HG02938 (cell line): ENCODE measurements at regions not wholly inside any gene's neighbourhood (a gene's known extent, or its start where the extent isn't known, plus 50 kb on each side); places are given as distances from the start of the nearest gene placed in this dataset.

Experiments used
- ATAC-seq: cut with Tn5 transposase; IDR thresholded peaks from one replicate; pipeline ENCODE4 v1.9.1; 2021; ENCODE audit warnings: mild to moderate bottlenecking, moderate library complexity; ENCODE audit not compliant: unreplicated experiment

DNA sequence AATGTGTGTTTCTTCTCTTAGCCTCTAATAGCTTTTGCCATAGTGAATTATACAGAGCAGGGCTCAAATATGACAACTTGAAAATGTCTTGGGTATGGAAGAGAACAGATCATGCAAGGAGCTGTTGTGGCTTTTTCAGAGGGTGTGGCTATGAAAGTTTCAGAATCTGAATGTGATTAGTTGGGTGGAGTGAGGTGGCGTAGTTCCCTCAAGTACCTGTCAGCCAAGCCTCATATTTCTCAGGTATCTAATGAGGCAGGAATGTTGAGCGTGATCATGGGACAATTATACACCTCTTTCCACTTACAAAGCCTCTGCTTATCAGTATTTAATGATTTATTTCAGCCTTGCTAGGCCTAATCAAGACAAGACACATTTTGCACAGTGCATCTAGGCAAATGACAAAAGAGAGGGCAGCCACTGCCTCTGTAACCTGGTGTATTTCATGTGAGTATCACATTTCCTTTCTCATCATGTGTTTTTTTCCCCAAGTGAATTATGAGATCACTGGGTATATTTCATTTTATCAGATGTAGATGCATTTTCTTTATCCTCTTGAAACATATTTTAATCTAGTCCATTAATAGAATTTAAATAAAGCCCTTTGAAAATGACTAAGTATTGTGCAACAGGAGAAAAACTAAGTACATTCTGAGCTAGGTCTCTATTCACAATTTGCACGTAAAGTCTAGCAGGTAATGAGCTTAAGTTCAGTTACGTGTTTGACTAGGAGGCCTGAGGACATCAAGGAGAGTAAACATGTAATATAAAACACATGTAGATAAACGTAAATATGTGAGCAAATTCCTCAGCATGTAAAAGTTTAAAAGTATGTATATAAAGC lies 644.4 kb upstream of the IGFBP3 start:
- ATAC-seq = no peak

- ATAC-seq = no peak
These were observed 638.2 kb upstream of the IGFBP3 start for GRCh38 chr7:46559194-46559832.

- no peak for ATAC-seq
These were observed 637.6 kb upstream of the IGFBP3 start for GRCh38 chr7:46558482-46559193.

- no peak for ATAC-seq
These were observed 636.7 kb upstream of the IGFBP3 start for GRCh38 chr7:46557781-46558180.

GRCh38 chr7:46557295-46557711 lies 636.2 kb upstream of the IGFBP3 start:
- ATAC-seq = no peak

- no peak for ATAC-seq
These were observed 633.8 kb upstream of the IGFBP3 start for GRCh38 chr7:46554688-46555422.

DNA sequence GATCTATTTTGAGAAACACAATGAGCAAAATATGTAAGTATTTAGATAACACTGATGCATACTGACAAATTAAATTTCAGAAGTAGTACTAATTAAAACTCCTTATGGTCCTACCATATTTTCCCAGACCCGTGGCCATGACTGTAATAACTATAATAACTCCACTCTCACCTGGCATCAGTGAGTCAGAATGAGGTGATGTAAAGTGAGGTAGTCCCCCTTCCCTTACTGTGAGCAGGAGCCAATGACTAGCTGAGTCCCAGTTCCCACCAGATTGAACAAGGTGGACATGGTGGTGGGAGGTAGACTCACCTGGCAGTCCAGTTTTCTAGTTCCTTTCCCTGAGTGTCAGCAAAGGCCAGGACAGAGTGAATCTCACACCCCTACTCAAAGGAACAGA lies 630.5 kb upstream of the IGFBP3 start:
- ATAC-seq = no peak

DNA sequence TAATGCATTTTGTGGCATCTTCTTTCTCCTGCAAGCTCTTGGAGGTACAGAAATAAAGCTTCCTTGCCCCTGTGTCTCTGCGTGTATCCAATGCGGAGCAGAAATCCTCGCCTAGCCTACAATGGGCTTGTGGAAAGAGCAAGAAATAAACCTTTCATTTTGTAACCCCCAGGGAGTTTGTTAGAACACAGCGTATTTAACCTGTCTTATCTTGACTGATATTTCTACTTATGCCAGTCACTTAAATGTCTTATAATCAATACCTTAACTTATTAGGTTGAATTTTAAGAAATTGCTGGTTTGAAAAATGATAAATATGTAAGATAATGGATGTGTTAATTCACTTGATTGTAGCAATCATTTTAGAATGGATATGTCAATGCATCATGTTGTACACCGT lies 629.8 kb upstream of the IGFBP3 start:
- ATAC-seq = no peak

DNA sequence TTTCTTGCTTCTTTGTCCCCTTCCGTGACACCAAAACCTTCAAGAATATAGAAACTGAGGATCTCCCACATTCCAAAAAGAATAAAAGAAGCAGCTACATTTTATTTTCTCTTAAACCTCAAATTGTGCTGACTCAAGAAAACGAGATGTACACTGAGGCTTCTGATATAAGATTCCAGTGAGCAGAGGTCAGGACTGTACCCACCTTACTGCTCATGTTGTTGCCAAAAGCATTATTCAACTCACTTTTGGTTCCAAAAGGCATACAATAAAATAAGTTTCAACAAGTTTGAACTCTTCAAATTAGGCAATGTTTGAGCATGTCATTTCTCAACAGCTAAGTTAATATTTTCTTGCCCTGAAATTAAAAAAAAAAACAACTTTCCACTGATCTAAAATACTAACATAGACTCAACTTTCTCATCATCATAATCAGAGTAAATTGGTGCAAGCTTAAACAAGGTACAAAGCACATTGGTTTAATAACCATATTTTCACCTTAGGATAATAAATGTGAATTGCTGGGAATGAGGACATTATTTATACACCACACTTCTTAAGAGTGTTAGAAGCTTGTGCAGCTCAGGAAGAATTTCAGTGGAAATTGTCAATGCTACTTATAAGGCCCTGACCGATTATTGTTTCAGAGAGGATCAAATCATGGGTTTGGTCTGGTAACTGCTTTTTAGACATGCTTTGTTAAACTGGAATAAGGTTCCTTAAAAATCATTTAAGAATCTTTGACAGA lies 629.0 kb upstream of the IGFBP3 start:
- ATAC-seq = no peak

- ATAC-seq = no peak
These were observed 628.3 kb upstream of the IGFBP3 start for GRCh38 chr7:46549347-46549746.

DNA sequence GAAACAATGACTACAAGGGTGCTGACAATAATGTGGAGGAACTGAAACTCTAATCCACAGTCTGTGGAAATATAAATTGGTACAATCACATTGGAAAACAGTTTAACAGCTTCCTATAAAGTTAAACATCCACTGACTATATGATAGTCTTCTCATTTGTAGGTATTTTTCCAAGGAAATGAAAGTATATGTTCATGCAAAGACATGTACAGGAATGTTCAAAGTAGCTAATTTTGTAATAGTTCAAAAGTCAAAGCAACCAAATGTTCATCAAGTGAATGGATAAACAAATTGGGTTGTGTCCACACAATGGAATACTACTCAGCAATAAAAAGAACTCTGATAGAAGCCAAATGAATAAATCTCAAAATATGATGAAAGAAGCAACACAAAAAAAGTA lies 626.0 kb upstream of the IGFBP3 start:
- no peak for ATAC-seq

GRCh38 chr7:46545790-46546189 lies 624.7 kb upstream of the IGFBP3 start:
- ATAC-seq = no peak

- no peak for ATAC-seq
These were observed 623.4 kb upstream of the IGFBP3 start for GRCh38 chr7:46544396-46545008.

DNA sequence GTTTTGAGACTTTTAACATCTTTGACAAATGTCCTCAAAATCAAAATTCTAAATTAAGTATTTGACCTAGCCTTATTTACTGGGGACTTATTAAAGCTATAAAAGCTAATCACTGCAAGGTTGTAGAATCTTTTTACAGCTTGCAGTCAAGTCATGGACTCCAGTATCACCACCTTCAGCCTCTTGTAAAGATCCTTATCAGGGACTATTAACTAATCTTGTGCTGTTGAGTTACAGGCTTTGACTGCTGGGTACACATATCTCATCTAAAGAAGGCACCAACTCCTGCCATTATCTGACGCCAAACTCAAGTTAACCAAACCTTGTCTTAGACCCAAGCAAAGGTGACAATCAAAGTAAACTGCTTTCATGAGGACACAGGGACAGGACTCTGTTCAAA lies 621.0 kb upstream of the IGFBP3 start:
- no peak for ATAC-seq

- ATAC-seq = no peak
These were observed 618.9 kb upstream of the IGFBP3 start for GRCh38 chr7:46539892-46540483.

DNA sequence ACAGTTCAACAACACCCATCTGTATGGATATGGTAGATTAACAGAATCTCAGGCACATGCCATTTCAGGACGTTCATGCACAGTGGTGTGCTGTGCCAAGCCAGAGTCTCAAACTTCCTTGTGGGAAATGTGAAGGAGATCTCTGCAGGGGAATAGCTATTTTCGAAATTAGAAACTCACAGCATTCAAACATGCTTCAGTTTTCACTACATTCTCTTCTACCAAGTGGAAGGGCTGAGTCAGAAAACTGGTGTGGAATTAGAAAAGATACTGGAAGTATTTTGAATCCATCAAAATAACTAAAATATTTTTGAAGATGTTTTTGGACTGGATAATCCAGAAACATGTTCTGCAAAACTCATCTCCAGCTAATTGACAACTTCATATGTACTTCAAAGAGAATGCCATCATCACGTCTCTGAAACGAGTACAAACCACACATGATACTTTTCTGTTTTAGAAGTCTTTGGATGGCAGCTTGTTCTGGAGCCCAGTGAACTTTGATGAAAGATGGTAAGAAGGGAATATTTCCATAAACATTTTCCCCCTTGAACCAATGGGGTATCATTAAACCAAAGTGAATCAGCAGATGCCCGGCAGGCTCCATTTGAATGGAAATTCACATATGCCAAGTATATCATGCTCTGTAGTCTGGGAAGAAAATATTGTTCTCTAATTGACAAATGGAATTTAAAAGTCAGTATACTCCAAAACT lies 616.3 kb upstream of the IGFBP3 start:
- no peak for ATAC-seq

DNA sequence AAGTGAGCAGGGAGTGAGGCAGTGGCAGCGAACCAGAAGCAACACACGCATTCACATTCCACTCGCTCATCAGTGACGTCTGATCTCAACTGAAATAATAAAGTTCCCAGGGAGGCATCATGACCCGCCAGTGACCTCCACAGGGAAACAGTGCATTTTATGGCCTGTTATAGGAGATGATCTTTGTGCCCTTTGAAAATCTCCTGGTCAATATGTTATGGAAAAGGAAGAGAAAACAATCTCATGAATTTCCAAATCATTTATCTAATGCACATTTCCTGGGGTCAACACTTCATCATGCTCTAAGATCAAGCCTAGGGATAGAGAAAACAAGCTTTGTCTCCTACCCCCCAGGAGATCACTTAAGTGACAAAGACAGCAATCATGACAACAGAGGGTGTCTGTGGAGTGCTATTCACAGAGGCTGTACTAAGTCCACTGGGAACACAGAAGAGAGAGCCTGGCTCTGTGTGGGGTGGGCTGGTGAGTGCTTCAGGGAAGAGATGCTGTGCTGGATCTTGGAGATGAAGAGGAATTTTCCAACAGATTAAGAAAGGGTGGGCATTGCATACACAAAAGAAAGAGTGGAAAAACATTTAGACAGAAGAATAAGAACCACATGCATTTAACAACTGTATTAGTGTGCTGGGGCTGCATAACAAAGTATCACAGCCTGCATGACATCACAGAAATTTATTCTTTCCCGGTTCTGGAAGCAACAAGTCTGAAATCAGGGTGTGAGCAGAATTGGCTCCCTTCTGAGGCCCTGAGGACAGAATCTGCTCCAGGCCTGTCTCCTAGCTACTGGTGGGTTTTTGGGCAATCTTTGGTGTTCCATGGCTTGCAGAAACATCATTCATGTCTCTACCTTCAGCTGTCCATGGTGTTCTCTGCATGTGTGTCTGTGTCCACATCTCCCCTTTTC lies 613.9 kb upstream of the IGFBP3 start:
- ATAC-seq = no peak

DNA sequence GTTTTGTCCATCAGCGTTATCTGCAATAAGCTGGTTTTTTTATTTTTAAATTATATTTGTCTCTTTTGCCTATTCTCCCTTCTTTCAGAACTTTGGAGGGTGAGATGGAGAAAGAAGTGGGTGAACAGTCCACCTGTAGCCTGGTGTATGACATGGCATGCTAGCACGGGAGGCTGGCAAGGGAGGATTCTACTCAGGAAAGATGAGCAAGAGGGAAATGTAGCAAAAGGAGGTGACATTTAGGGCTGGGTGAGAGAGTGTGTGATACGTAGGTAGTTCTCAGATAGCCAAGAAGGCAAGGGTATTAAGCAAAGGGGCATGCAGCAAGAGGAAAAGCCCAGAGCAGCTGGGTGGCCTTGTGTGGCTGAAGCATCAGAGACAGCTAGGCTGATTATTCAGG lies 612.9 kb upstream of the IGFBP3 start:
- ATAC-seq = no peak
